Body of pancreas (tissue), 4 donors: ENCODE measurements at regions not wholly inside any gene's neighbourhood (a gene's known extent, or its start where the extent isn't known, plus 50 kb on each side); places are given as distances from the start of the nearest gene placed in this dataset.

ENCODE experiments used
- ATAC-seq: fragments of 150-250 bp; one replicate; pipeline ENCODE4 v1.9.1; 2016
- DNase-seq, 4 donors: peaks; one replicate each; pipeline ENCODE4 v3.0.0-alpha.2; 2019
- H3K27ac ChIP-seq, 4 donors: fragments of 200-600 bp; sonication (generic); 1 replicate in 3 of 4; 2 replicates in 1 of 4; pipeline versions ENCODE4 v1.5.1 to v1.6.1; 2016 to 2019; ENCODE audit warnings: mild to moderate bottlenecking in 1 of 4, mixed read lengths in 1 of 4, moderate library complexity in 1 of 4
- H3K27me3 ChIP-seq, 2 donors: fragments of 200-600 bp; sonication (generic); one replicate each; pipeline ENCODE4 v1.6.0; 2016; ENCODE audit warnings: mild to moderate bottlenecking in 1 of 2
- H3K36me3 ChIP-seq, 2 donors: fragments of 200-600 bp; sonication (generic); replicated peaks in 1 of 2; 2 replicates each; pipeline ENCODE4 v1.5.1; 2016; ENCODE audit warnings: low read depth in 2 of 2; ENCODE audit not compliant: insufficient read depth in 1 of 2
- H3K4me1 ChIP-seq: fragments of 200-600 bp; sonication (generic); one replicate; pipeline ENCODE4 v1.6.0; 2016
- H3K4me3 ChIP-seq, 2 donors: fragments of 200-600 bp; sonication (generic); 1 replicate in 1 of 2; 2 replicates in 1 of 2; pipeline ENCODE4 v1.5.1; 2016 to 2019
- H3K9me3 ChIP-seq, 3 donors: fragments of 200-600 bp; sonication (generic); 1 replicate in 2 of 3; 2 replicates in 1 of 3; pipeline ENCODE4 v1.5.1; 2016
- POLR2A ChIP-seq, 3 donors: fragments of 450-650 bp; IDR thresholded peaks; one replicate each; pipeline ENCODE4 v1.6.1; 2016; ENCODE audit warnings: antibody characterized with exemption in 3 of 3, mild to moderate bottlenecking in 2 of 3
- WGBS, 2 donors: methylation state at CpG; one replicate each; pipeline ENCODE4 v1.1.5; 2017; 5-methylcytosine and 5-hydroxymethylcytosine counted together
- intact Hi-C: fragments of 100-400 bp; cut with DNase I; formaldehyde crosslinking; loops from one replicate; pipeline ENCODE4 v1.15.1; 2023
- TF ChIP-seq, protein P1 (sequence below), 7 experiments: fragments of 450-650 bp in 4 of 7; fragments of 200-600 bp in 3 of 7; sonication (generic) in 3 of 7; IDR thresholded peaks; one replicate each; pipeline ENCODE4 v1.5.1; 2016 to 2019; ENCODE audit warnings: antibody characterized with exemption in 7 of 7

DNA sequence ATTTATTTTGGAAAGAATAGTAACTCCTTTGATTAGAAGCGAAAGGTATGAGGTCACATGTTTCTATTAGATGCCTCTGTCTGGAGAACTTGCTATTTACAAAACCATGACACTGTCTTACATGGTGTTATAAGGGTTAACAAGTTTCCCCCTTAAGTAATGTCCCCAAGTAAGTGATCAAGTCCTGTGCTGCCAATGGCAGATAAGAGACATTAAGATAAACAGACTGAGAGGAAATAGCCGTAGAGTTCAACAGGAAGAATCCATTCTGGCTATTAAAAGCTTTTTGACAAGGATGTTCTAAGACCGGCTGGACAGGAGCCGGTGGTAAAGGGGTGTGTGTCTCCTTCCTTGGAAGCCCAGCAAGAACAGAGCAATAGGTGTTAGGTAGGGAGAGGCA lies 257.5 kb downstream of the GADD45G start:
- DNase-seq (no peak), ATAC-seq (no peak)
- Histone ChIP-seq H3K27ac (no peak overlapping the region), H3K27me3 (no peaks in the 10 kb centered on the region), H3K36me3 (no peaks in the 10 kb centered on the region), H3K4me3 (no peak overlapping the region), H3K9me3 (no peaks in the 10 kb centered on the region), H3K4me1 (no peaks in the 10 kb centered on the region)
- WGBS, 2 donors: 27 to 34% methylated on average over 4 of the region's 4 CpGs
- TF ChIP-seq POLR2A (IDR thresholded peaks at IDR 0.05): no peak
- TF ChIP-seq, protein P1, sequence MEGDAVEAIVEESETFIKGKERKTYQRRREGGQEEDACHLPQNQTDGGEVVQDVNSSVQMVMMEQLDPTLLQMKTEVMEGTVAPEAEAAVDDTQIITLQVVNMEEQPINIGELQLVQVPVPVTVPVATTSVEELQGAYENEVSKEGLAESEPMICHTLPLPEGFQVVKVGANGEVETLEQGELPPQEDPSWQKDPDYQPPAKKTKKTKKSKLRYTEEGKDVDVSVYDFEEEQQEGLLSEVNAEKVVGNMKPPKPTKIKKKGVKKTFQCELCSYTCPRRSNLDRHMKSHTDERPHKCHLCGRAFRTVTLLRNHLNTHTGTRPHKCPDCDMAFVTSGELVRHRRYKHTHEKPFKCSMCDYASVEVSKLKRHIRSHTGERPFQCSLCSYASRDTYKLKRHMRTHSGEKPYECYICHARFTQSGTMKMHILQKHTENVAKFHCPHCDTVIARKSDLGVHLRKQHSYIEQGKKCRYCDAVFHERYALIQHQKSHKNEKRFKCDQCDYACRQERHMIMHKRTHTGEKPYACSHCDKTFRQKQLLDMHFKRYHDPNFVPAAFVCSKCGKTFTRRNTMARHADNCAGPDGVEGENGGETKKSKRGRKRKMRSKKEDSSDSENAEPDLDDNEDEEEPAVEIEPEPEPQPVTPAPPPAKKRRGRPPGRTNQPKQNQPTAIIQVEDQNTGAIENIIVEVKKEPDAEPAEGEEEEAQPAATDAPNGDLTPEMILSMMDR (IDR thresholded peaks at IDR 0.05): no peak
- intact Hi-C loops: no loop called here

- no peak for TF ChIP-seq POLR2A (IDR thresholded peaks at IDR 0.05)
- TF ChIP-seq, protein P1 (IDR thresholded peaks at IDR 0.05): no peak
Observed at GRCh38 chr9:89863141-89863540, 258.3 kb downstream of the GADD45G start.

DNA sequence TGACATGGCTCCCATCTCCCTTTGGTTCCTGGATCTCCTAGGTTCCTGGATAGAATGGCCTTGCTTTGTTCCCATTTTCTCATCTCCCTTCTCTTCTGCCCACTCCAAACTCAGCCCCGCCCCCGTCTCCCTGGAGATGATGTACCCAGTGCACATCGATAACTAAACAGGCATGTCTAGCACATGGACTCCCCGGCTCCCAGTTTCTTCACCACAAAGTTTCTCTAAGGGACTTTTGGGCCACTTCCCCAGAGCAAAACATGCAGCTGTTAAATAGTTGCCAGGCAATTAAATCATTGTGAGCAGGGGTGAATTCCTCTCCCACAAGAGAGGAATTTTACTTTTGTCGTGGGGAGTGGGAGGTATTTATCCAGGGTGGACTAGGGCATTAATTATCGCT lies 259.0 kb downstream of the GADD45G start:
- 79% methylated on average over 5 to 6 of the region's 6 CpGs for WGBS, 2 donors

More at GRCh38 chr9:89863141-89863540, 258.3 kb downstream of the GADD45G start:
- no peak overlapping the region for H3K4me3 ChIP-seq
- H3K27me3 ChIP-seq: no peaks in the 10 kb centered on the region
- no peaks in the 10 kb centered on the region for H3K9me3 ChIP-seq
- ATAC-seq (no peak), DNase-seq (no peak)
- no peak overlapping the region for H3K27ac ChIP-seq
- intact Hi-C loops: no loop called here
- no peaks in the 10 kb centered on the region for H3K4me1 ChIP-seq
- H3K36me3 ChIP-seq: no peaks in the 10 kb centered on the region
- WGBS, 2 donors: 69 to 75% methylated on average over 8 of the region's 8 CpGs

DNA sequence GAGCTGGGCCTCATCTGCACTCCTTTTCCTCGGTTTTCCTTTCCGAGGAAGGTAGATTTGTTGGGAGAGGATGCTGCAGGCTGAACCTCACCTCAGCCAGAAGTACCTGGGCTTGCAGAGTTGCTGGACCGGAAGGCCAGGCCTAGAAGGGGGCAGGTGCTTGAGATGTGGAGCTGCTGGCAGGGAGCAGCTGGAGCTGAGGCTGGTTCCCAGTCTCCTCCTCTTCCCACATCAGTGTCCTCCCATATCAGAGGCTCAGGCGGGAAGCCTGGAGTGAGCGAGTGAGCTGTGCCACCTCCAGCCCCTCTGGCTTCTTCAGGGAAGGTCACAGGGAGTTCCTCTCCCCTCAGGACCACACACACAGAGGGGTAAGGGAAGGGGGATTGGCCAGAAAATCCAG lies 259.4 kb downstream of the GADD45G start:
- no peak overlapping the region for H3K4me3 ChIP-seq
- WGBS, 2 donors: 86 to 87% methylated on average over 4 to 5 of the region's 5 CpGs

More for the DNA sequence above, 259.0 kb downstream of the GADD45G start:
- Histone ChIP-seq H3K27me3 (no peaks in the 10 kb centered on the region), H3K27ac (no peak overlapping the region), H3K4me1 (no peaks in the 10 kb centered on the region), H3K4me3 (no peak overlapping the region), H3K9me3 (no peaks in the 10 kb centered on the region), H3K36me3 (no peaks in the 10 kb centered on the region)
- TF ChIP-seq, protein P1 (IDR thresholded peaks at IDR 0.05): no peak
- TF ChIP-seq POLR2A (IDR thresholded peaks at IDR 0.05): no peak
- DNase-seq (no peak), ATAC-seq (no peak)
- intact Hi-C loops: no loop called here

GRCh38 chr9:89864731-89865130 lies 259.9 kb downstream of the GADD45G start:
- Histone ChIP-seq H3K4me1 (no peaks in the 10 kb centered on the region), H3K9me3 (no peaks in the 10 kb centered on the region), H3K27me3 (no peaks in the 10 kb centered on the region), H3K36me3 (no peaks in the 10 kb centered on the region), H3K4me3 (no peak overlapping the region), H3K27ac (no peak overlapping the region)
- WGBS, 2 donors: 67 to 84% methylated on average over 4 of the region's 4 CpGs
- intact Hi-C loops: no loop called here
- TF ChIP-seq, protein P1 (IDR thresholded peaks at IDR 0.05): no peak
- no peak for TF ChIP-seq POLR2A (IDR thresholded peaks at IDR 0.05)
- ATAC-seq (no peak), DNase-seq (no peak)

More for the DNA sequence above, 259.4 kb downstream of the GADD45G start:
- no peaks in the 10 kb centered on the region for H3K36me3 ChIP-seq
- no peaks in the 10 kb centered on the region for H3K27me3 ChIP-seq
- no peaks in the 10 kb centered on the region for H3K4me1 ChIP-seq
- TF ChIP-seq, protein P1 (IDR thresholded peaks at IDR 0.05): no peak
- no peak for TF ChIP-seq POLR2A (IDR thresholded peaks at IDR 0.05)
- no peak for ATAC-seq
- H3K27ac ChIP-seq: no peak overlapping the region
- intact Hi-C loops: no loop called here
- DNase-seq: no peak
- H3K9me3 ChIP-seq: no peaks in the 10 kb centered on the region
